ENCODE measurements at regions not wholly inside any gene's neighbourhood (a gene's known extent, or its start where the extent isn't known, plus 50 kb on each side); places are given as distances from the start of the nearest gene placed in this dataset.
A peak's percentile ranks its signal among the peaks of the same experiment; 100 is the strongest.

- Mint-ChIP-seq H3K27ac (no peak overlapping the region), H3K36me3 (ENCODE audit: low read depth) (no peaks in the 10 kb centered on the region), H3K27me3 (peaks cover 4% of the 10 kb centered on the region), H3K4me3 (no peak overlapping the region), H3K9me3 (no peaks in the 10 kb centered on the region), H3K4me1 (ENCODE audit: low read depth) (peaks cover 37% of the 10 kb centered on the region)
Observed at GRCh38 chr6:105642708-105643107, 239.8 kb upstream of the PREP start.

DNA sequence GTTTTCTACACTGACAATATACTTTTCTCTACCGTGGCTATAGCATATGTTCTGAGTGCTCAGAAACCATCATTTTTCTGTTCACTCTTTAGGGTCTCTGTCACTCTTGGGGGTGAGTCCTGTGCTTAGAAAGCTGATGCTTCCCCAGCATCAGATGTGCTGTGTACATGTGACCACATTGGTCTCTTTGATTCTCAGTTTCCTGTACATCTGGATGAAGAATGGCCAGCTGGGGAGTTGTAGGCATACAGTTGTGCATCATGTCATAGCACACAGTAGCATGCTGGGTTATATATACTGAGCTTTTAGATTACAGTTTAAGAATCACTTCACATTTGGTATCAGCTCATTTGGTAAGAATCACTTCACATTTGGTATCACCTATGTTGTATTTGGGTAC is 238.6 kb upstream of the PREP start:
- Mint-ChIP-seq H3K4me1 (ENCODE audit: low read depth) (peaks cover 29% of the 10 kb centered on the region), H3K9me3 (no peaks in the 10 kb centered on the region), H3K36me3 (ENCODE audit: low read depth) (no peaks in the 10 kb centered on the region), H3K27me3 (peaks cover 3% of the 10 kb centered on the region), H3K27ac (no peak overlapping the region), H3K4me3 (no peak overlapping the region)

GRCh38 chr6:105639124-105639523 is 236.2 kb upstream of the PREP start:
- Mint-ChIP-seq H3K36me3 (ENCODE audit: low read depth) (no peaks in the 10 kb centered on the region), H3K27ac (no peak overlapping the region), H3K9me3 (no peaks in the 10 kb centered on the region), H3K27me3 (no peaks in the 10 kb centered on the region), H3K4me1 (ENCODE audit: low read depth) (peaks cover 5% of the 10 kb centered on the region), H3K4me3 (no peak overlapping the region)

DNA sequence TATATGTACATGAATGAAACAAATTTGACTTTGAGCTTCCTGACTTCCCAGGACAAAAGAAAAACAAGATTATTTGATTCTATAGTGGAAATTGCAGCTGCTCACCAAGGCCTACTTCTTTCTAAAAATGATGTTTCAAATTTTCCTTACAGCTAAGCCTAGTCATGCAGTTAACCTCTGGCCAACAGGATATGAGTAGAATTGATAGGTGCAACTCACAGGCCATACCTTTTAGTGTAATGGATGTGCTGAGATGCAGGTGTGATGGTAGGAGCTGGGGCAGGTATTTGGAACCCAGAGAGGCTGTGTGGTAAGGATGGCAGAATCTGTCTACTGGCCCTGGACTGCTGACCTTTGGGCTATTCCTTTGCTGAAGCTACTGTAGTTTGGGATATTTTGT is 230.9 kb upstream of the PREP start:
- H3K27ac Mint-ChIP-seq, result no peak overlapping the region
- no peaks in the 10 kb centered on the region for H3K36me3 Mint-ChIP-seq (ENCODE audit: low read depth)
- H3K4me3 Mint-ChIP-seq, result no peak overlapping the region
- peaks cover 5% of the 10 kb centered on the region for H3K9me3 Mint-ChIP-seq
- peaks cover 16% of the 10 kb centered on the region for H3K27me3 Mint-ChIP-seq
- H3K4me1 Mint-ChIP-seq (ENCODE audit: low read depth), result peaks cover 10% of the 10 kb centered on the region

DNA sequence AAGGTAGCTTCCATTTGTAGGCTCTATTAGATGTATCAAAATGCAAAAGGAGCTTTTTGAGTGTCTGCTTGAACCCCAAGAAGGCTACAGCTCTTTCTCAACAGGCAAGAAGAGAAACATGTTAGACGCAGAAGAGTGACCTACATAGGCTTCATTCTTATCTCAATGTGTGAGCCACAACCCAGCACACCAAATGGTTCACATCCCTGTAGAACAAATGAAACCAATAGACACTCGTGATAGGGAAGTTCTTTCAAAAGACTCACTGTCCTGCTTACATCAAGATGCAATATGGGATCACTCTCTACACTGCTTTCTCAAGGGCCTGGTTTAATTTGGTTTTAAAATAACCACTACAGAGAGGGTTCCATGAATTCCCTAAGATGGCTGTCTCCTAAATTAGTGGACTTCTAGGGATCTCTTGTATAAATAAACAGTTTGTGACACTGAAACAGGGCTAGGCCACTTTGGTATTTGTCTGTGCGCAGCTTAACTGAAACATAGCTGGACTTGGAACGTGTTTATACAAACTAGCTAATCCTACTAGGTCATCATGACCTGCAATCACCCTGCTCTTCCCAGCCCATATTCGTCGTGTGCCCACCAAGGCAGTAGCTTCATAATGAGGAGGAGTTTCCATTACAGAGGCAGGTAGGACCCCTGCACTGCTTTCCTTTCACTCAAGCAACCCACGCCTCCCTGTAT is 225.4 kb upstream of the PREP start:
- no peak overlapping the region for H3K4me3 Mint-ChIP-seq
- no peak overlapping the region for H3K27ac Mint-ChIP-seq
- no peaks in the 10 kb centered on the region for H3K36me3 Mint-ChIP-seq (ENCODE audit: low read depth)
- peaks cover 14% of the 10 kb centered on the region for H3K4me1 Mint-ChIP-seq (ENCODE audit: low read depth)
- H3K9me3 Mint-ChIP-seq, result peaks cover 5% of the 10 kb centered on the region
- H3K27me3 Mint-ChIP-seq, result peaks cover 16% of the 10 kb centered on the region

GRCh38 chr6:105626295-105627158 is 223.6 kb upstream of the PREP start:
- H3K4me1 Mint-ChIP-seq (ENCODE audit: low read depth), result peaks cover 19% of the 10 kb centered on the region
- H3K27ac Mint-ChIP-seq, result no peak overlapping the region
- peaks cover 5% of the 10 kb centered on the region for H3K9me3 Mint-ChIP-seq
- H3K4me3 Mint-ChIP-seq, result no peak overlapping the region
- H3K36me3 Mint-ChIP-seq (ENCODE audit: low read depth), result no peaks in the 10 kb centered on the region
- peaks cover 13% of the 10 kb centered on the region for H3K27me3 Mint-ChIP-seq

- Mint-ChIP-seq H3K36me3 (ENCODE audit: low read depth) (no peaks in the 10 kb centered on the region), H3K27ac (no peak overlapping the region), H3K27me3 (no peaks in the 10 kb centered on the region), H3K9me3 (no peaks in the 10 kb centered on the region), H3K4me1 (ENCODE audit: low read depth) (peaks cover 31% of the 10 kb centered on the region), H3K4me3 (no peak overlapping the region)
Observed at GRCh38 chr6:105624021-105624420, 221.1 kb upstream of the PREP start.

- Mint-ChIP-seq H3K27ac (no peak overlapping the region), H3K36me3 (ENCODE audit: low read depth) (no peaks in the 10 kb centered on the region), H3K27me3 (no peaks in the 10 kb centered on the region), H3K9me3 (no peaks in the 10 kb centered on the region), H3K4me3 (no peak overlapping the region), H3K4me1 (ENCODE audit: low read depth) (peaks cover 26% of the 10 kb centered on the region)
Observed at GRCh38 chr6:105622226-105622625, 219.3 kb upstream of the PREP start.

DNA sequence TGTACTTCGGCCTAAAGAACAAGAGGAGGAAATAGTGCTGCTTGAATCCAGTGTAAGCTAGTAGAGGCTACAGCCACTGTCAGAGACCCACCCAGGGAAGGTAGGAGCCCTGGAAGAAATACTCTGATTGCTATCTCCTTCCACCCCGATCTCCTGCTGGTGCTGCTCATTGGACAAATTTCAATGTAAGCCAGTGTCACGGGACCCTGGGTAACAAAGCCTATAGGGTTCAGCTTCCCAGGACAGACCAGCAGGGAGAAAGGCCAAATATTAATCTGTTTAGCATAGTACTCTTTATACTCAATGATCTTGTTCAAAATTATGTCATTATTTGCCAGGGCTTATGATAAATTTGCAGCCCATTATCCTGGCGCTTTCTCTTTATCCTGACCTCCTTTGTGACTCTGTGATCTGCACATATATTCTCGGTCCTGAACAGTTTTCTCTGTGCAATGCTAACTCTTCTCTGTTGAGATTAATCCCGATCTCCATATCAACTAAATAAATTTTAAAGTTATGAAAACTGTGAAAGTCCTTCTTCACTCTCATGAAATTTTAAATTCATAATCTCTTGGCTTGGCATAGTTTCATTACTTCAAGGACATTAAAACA is 218.8 kb upstream of the PREP start:
- no peaks in the 10 kb centered on the region for H3K9me3 Mint-ChIP-seq
- no peaks in the 10 kb centered on the region for H3K27me3 Mint-ChIP-seq
- H3K4me3 Mint-ChIP-seq, result no peak overlapping the region
- no peaks in the 10 kb centered on the region for H3K36me3 Mint-ChIP-seq (ENCODE audit: low read depth)
- peaks cover 25% of the 10 kb centered on the region for H3K4me1 Mint-ChIP-seq (ENCODE audit: low read depth)
- H3K27ac Mint-ChIP-seq, result no peak overlapping the region

DNA sequence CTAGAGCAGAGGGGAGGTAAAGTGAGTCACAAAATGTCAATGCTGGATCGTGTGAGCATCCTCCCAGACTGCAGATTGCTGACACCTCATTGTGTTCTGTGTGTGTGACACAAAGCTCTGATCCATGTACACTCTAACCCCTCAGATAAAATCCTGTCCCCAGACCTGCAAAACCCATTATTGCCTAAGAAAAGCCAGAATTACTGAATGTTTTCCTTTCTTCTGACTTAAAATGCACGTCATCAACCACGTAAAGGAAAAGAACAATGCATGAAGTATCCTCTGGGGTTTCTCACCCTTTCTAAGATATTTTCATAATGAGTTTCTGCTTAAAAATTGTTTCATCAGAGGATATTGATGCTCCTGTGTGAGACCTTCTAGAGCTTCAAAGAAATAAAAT is 218.0 kb upstream of the PREP start:
- H3K4me1 Mint-ChIP-seq (ENCODE audit: low read depth), result peaks cover 18% of the 10 kb centered on the region
- H3K4me3 Mint-ChIP-seq, result no peak overlapping the region
- peak overlapping the region; percentile 75 for H3K27ac Mint-ChIP-seq
- no peaks in the 10 kb centered on the region for H3K36me3 Mint-ChIP-seq (ENCODE audit: low read depth)
- H3K27me3 Mint-ChIP-seq, result no peaks in the 10 kb centered on the region
- H3K9me3 Mint-ChIP-seq, result no peaks in the 10 kb centered on the region

DNA sequence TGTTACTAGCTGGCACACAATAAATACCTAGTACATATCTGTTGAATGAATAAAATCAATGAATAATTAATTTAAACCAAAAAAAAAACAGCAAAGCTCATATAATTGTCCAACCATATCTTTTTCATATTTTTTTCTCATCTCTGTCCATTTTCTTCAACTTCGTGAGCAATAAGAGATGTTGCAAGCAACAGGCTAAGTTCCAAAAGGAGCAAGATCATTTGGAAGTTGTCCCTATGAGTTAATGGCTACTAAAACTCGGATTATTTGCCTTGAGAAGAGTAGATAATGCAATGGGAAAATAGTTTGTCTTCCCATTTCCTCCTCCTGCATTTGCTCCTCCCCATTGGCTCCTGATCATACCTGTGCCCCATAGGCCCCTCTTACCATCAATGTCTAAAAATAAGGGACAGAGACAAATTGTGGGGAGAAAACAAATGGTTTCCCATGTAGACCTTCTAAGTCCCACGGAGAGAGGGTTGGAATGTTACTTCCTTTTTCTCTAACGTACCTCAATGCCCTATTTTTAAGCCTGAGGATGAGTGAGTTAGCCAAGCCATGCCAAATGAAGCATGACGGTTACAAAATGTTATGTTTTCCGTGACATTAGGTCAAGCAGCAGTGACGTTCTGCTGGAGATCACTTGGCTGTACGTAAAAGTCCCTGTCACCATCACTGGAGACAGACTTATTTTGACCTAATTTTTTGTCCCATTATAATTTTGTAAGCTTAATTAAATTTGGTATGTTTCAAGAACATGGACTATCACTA is 217.3 kb upstream of the PREP start:
- Mint-ChIP-seq H3K27me3 (no peaks in the 10 kb centered on the region), H3K4me3 (no peak overlapping the region), H3K36me3 (ENCODE audit: low read depth) (no peaks in the 10 kb centered on the region), H3K9me3 (peaks cover 1% of the 10 kb centered on the region), H3K4me1 (ENCODE audit: low read depth) (peaks cover 18% of the 10 kb centered on the region), H3K27ac (no peak overlapping the region)

DNA sequence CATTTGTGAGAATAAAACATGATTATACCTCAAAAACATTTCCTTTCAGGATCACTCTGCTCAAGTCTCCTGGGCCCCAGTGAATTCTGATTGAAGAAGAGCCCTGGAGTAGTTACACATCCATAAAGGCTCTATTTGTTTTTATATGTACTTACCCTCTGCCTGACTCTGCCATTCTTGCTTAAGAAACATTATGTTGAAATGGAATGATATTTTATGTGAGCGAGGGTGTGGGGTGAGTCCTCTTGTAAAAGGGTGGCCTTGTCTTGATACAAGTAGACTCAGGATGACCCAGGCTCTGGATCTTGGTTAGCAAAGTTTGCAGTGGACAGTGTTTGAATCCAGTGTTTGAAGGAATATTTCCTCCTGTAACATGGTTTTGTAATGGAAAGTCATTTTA is 215.4 kb upstream of the PREP start:
- Mint-ChIP-seq H3K4me1 (ENCODE audit: low read depth) (peaks cover 18% of the 10 kb centered on the region), H3K36me3 (ENCODE audit: low read depth) (peaks cover 3% of the 10 kb centered on the region), H3K27me3 (no peaks in the 10 kb centered on the region), H3K4me3 (no peak overlapping the region), H3K9me3 (peaks cover 9% of the 10 kb centered on the region), H3K27ac (no peak overlapping the region)

- peaks cover 12% of the 10 kb centered on the region for H3K4me1 Mint-ChIP-seq (ENCODE audit: low read depth)
- no peak overlapping the region for H3K27ac Mint-ChIP-seq
- peaks cover 9% of the 10 kb centered on the region for H3K9me3 Mint-ChIP-seq
- no peak overlapping the region for H3K4me3 Mint-ChIP-seq
- peaks cover 3% of the 10 kb centered on the region for H3K36me3 Mint-ChIP-seq (ENCODE audit: low read depth)
- peaks cover 8% of the 10 kb centered on the region for H3K27me3 Mint-ChIP-seq
Observed at GRCh38 chr6:105616521-105616920, 213.6 kb upstream of the PREP start.

GRCh38 chr6:105611606-105612005 is 208.7 kb upstream of the PREP start:
- Mint-ChIP-seq H3K27me3 (peaks cover 22% of the 10 kb centered on the region), H3K9me3 (peaks cover 9% of the 10 kb centered on the region), H3K27ac (no peak overlapping the region)

More at GRCh38 chr6:105611606-105612005, 208.7 kb upstream of the PREP start:
- Mint-ChIP-seq H3K36me3 (ENCODE audit: low read depth) (peaks cover 3% of the 10 kb centered on the region), H3K4me3 (no peak overlapping the region), H3K4me1 (ENCODE audit: low read depth) (no peaks in the 10 kb centered on the region)

Measured in stimulated activated naive CD8-positive, alpha-beta T cell treated with anti-CD3 and anti-CD28 coated beads, Interleukin-15, Interleukin-2, amounts not matched to agents 100 ng/mL and 50 ng/mL, for 24 hours (primary cell).